ENCODE measurements at regions not wholly inside any gene's neighbourhood (a gene's known extent, or its start where the extent isn't known, plus 50 kb on each side); places are given as distances from the start of the nearest gene placed in this dataset.

GRCh38 chr6:8218861-8219260, 116.5 kb upstream of the EEF1E1 start:
- ATAC-seq: no peak
- no peak for DNase-seq
- Histone ChIP-seq H3K4me3 (no peak overlapping the region), H3K27ac (no peak overlapping the region), H3K4me1 (no peaks in the 10 kb centered on the region), H3K9me3 (no peaks in the 10 kb centered on the region), H3K36me3 (replicated peaks in 1 of 2; ENCODE audit: insufficient read depth in 1 of 2, low read depth in 2 of 2) (no peaks in the 10 kb centered on the region), H3K27me3 (no peaks in the 10 kb centered on the region)
- TF ChIP-seq POLR2A (IDR thresholded peaks at IDR 0.05): no peak
- no peak for TF ChIP-seq CTCF (IDR thresholded peaks at IDR 0.05)
- intact Hi-C loops (cut with DNase I): loop anchor here (10.0 kb wide), 1 partner anchor 84 kb away; no protein-coding TSS in a partner anchor
- 21 to 25% methylated on average over 5 of the region's 5 CpGs for WGBS, 2 donors

- H3K9me3 ChIP-seq: no peaks in the 10 kb centered on the region
- no peaks in the 10 kb centered on the region for H3K4me1 ChIP-seq
- H3K36me3 ChIP-seq (replicated peaks in 1 of 2; ENCODE audit: insufficient read depth in 1 of 2, low read depth in 2 of 2): no peaks in the 10 kb centered on the region
- no peak overlapping the region for H3K27ac ChIP-seq
- DNase-seq (no peak), ATAC-seq (no peak)
- no peak for TF ChIP-seq POLR2A (IDR thresholded peaks at IDR 0.05)
- TF ChIP-seq CTCF (IDR thresholded peaks at IDR 0.05): no peak
- intact Hi-C loops (cut with DNase I): loop anchor here (10.0 kb wide), 1 partner anchor 81 kb away; no protein-coding TSS in a partner anchor
- no peak overlapping the region for H3K4me3 ChIP-seq
- H3K27me3 ChIP-seq: no peaks in the 10 kb centered on the region
- 52 to 57% methylated on average over 6 of the region's 6 CpGs for WGBS, 2 donors
Observed at GRCh38 chr6:8215631-8216030, 113.3 kb upstream of the EEF1E1 start.

GRCh38 chr6:8213995-8214394, 111.6 kb upstream of the EEF1E1 start:
- no peak for DNase-seq

GRCh38 chr6:8212720-8213434, 110.5 kb upstream of the EEF1E1 start:
- intact Hi-C loops (cut with DNase I): loop anchor here (10.0 kb wide), 1 partner anchor 78 kb away; no protein-coding TSS in a partner anchor
- Histone ChIP-seq H3K27me3 (no peaks in the 10 kb centered on the region), H3K27ac (no peak overlapping the region), H3K4me1 (no peaks in the 10 kb centered on the region), H3K9me3 (no peaks in the 10 kb centered on the region), H3K4me3 (no peak overlapping the region), H3K36me3 (replicated peaks in 1 of 2; ENCODE audit: insufficient read depth in 1 of 2, low read depth in 2 of 2) (no peaks in the 10 kb centered on the region)
- DNase-seq (no peak), ATAC-seq (no peak)
- TF ChIP-seq POLR2A (IDR thresholded peaks at IDR 0.05) (no peak), CTCF (IDR thresholded peaks at IDR 0.05) (no peak)
- 62 to 70% methylated on average over 2 of the region's 2 CpGs for WGBS, 2 donors

More at GRCh38 chr6:8213995-8214394, 111.6 kb upstream of the EEF1E1 start:
- Histone ChIP-seq H3K27me3 (no peaks in the 10 kb centered on the region), H3K9me3 (no peaks in the 10 kb centered on the region), H3K36me3 (replicated peaks in 1 of 2; ENCODE audit: insufficient read depth in 1 of 2, low read depth in 2 of 2) (no peaks in the 10 kb centered on the region), H3K27ac (no peak overlapping the region), H3K4me1 (no peaks in the 10 kb centered on the region), H3K4me3 (no peak overlapping the region)
- TF ChIP-seq CTCF (IDR thresholded peaks at IDR 0.05): no peak
- TF ChIP-seq POLR2A (IDR thresholded peaks at IDR 0.05): no peak
- intact Hi-C loops (cut with DNase I): loop anchor here (10.0 kb wide), 1 partner anchor 79 kb away; no protein-coding TSS in a partner anchor
- no peak for ATAC-seq
- WGBS, 2 donors: 58% methylated on average over 4 of the region's 4 CpGs

GRCh38 chr6:8207869-8208191, 105.5 kb upstream of the EEF1E1 start:
- H3K9me3 ChIP-seq: no peaks in the 10 kb centered on the region
- H3K27me3 ChIP-seq: no peaks in the 10 kb centered on the region
- ATAC-seq: no peak
- TF ChIP-seq POLR2A (IDR thresholded peaks at IDR 0.05): no peak
- TF ChIP-seq CTCF (IDR thresholded peaks at IDR 0.05): no peak
- intact Hi-C loops (cut with DNase I): no loop called here
- no peaks in the 10 kb centered on the region for H3K4me1 ChIP-seq
- no peaks in the 10 kb centered on the region for H3K36me3 ChIP-seq (replicated peaks in 1 of 2; ENCODE audit: insufficient read depth in 1 of 2, low read depth in 2 of 2)
- WGBS, 2 donors: 77 to 89% methylated on average over 1 of the region's 1 CpG
- no peak for DNase-seq
- no peak overlapping the region for H3K4me3 ChIP-seq
- no peak overlapping the region for H3K27ac ChIP-seq

All from body of pancreas (tissue), 4 donors.